DND-41 (cell line): ENCODE measurements at regions not wholly inside any gene's neighbourhood (a gene's known extent, or its start where the extent isn't known, plus 50 kb on each side); places are given as distances from the start of the nearest gene placed in this dataset.

Experiments used
- EZH2 ChIP-seq: IDR thresholded peaks from 3 replicates; pipeline ENCODE4 v1.6.1; 2012; ENCODE audit warnings: borderline replicate concordance, low read depth, mild to moderate bottlenecking, moderate library complexity, low read length, inconsistent platforms; ENCODE audit not compliant: severe bottlenecking
- TF ChIP-seq, protein P1 (sequence below): IDR thresholded peaks from 2 replicates; pipeline ENCODE4 v1.5.1; 2012; ENCODE audit warnings: borderline replicate concordance, low read length, moderate library complexity, mild to moderate bottlenecking; ENCODE audit not compliant: poor library complexity, severe bottlenecking; ENCODE audit errors: extremely low read depth

DNA sequence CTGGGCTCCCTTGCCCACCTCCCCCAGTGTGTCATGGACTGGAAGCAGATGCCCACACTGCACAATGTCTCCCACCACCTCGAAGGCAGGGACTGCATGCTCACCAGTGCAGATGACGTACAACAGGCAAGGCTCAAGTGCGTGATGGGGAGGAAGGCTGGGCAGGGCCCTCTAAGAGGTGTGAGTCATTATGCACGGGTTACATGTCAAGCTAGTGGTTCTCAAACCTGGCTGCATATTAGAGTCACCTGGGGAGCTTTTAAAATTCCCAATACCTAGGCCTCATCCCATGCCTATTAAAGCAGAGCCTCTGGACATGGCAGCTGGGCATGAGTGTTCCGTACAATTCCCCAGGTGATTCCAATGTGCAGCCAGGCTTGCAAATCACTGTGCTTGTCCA, 137.9 kb upstream of the NGF start:
- TF ChIP-seq, protein P1, sequence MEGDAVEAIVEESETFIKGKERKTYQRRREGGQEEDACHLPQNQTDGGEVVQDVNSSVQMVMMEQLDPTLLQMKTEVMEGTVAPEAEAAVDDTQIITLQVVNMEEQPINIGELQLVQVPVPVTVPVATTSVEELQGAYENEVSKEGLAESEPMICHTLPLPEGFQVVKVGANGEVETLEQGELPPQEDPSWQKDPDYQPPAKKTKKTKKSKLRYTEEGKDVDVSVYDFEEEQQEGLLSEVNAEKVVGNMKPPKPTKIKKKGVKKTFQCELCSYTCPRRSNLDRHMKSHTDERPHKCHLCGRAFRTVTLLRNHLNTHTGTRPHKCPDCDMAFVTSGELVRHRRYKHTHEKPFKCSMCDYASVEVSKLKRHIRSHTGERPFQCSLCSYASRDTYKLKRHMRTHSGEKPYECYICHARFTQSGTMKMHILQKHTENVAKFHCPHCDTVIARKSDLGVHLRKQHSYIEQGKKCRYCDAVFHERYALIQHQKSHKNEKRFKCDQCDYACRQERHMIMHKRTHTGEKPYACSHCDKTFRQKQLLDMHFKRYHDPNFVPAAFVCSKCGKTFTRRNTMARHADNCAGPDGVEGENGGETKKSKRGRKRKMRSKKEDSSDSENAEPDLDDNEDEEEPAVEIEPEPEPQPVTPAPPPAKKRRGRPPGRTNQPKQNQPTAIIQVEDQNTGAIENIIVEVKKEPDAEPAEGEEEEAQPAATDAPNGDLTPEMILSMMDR, result no peak
- no peak for TF ChIP-seq EZH2
